Neural progenitor cell (in vitro differentiated cells): ENCODE measurements at regions not wholly inside any gene's neighbourhood (a gene's known extent, or its start where the extent isn't known, plus 50 kb on each side); places are given as distances from the start of the nearest gene placed in this dataset.

ENCODE experiments used
- DNase-seq: peaks from one replicate; pipeline ENCODE4 v3.0.0-alpha.2; 2016; ENCODE audit warnings: low spot score
- H2AFZ ChIP-seq: fragments of 200-600 bp; sonication (generic); replicated peaks from 2 replicates; pipeline ENCODE4 v1.6.1; 2016; ENCODE audit warnings: antibody characterized with exemption
- H3F3A ChIP-seq: fragments of 200-600 bp; sonication (generic); 2 replicates; pipeline ENCODE4 v1.6.1; 2016; ENCODE audit warnings: antibody characterized with exemption, low read depth
- H3K27ac ChIP-seq: fragments of 200-600 bp; sonication (generic); 2 replicates; pipeline ENCODE4 v1.5.1; 2016; ENCODE audit warnings: mild to moderate bottlenecking
- H3K27me3 ChIP-seq: fragments of 200-600 bp; sonication (generic); 2 replicates; pipeline ENCODE4 v1.6.1; 2016; ENCODE audit warnings: mild to moderate bottlenecking, moderate library complexity
- H3K36me3 ChIP-seq: fragments of 200-600 bp; sonication (generic); 2 replicates; pipeline ENCODE4 v1.5.1; 2016
- H3K4me1 ChIP-seq: fragments of 200-600 bp; sonication (generic); 2 replicates; pipeline ENCODE4 v1.6.1; 2016; ENCODE audit warnings: mixed run types
- H3K4me2 ChIP-seq: fragments of 200-600 bp; sonication (generic); 2 replicates; pipeline ENCODE4 v1.6.1; 2016
- H3K4me3 ChIP-seq: fragments of 200-600 bp; sonication (generic); 2 replicates; pipeline ENCODE4 v1.5.1; 2016
- H3K79me2 ChIP-seq: fragments of 200-600 bp; sonication (generic); 2 replicates; pipeline ENCODE4 v1.6.1; 2016; ENCODE audit warnings: low read depth
- H3K9ac ChIP-seq: fragments of 200-600 bp; sonication (generic); 2 replicates; pipeline ENCODE4 v1.6.1; 2016
- H3K9me3 ChIP-seq: fragments of 200-600 bp; sonication (generic); 2 replicates; pipeline ENCODE4 v1.5.1; 2016; ENCODE audit warnings: low read depth
- H4K20me1 ChIP-seq: fragments of 200-600 bp; sonication (generic); 2 replicates; pipeline ENCODE4 v1.6.1; 2016; ENCODE audit warnings: low read depth
- H3K27ac Mint-ChIP-seq: 3 replicates; pipeline ENCODE4 v1.8.0; 2021; ENCODE audit warnings: mixed read lengths
- H3K27me3 Mint-ChIP-seq: 2 replicates; pipeline ENCODE4 v1.8.0; 2022; ENCODE audit warnings: low read depth, mild to moderate bottlenecking, inconsistent platforms, moderate library complexity, mixed read lengths; ENCODE audit not compliant: insufficient read depth
- H3K36me3 Mint-ChIP-seq: 3 replicates; pipeline ENCODE4 v1.8.0; 2021; ENCODE audit warnings: mixed read lengths
- H3K4me1 Mint-ChIP-seq: 3 replicates; pipeline ENCODE4 v1.8.0; 2021; ENCODE audit warnings: mixed read lengths
- H3K4me3 Mint-ChIP-seq: 3 replicates; pipeline ENCODE4 v1.8.0; 2021; ENCODE audit warnings: mild to moderate bottlenecking, moderate library complexity, mixed read lengths
- H3K9me3 Mint-ChIP-seq: 3 replicates; pipeline ENCODE4 v1.8.0; 2020; ENCODE audit warnings: mixed read lengths
- EZH2 ChIP-seq: fragments of 200-600 bp; sonication (generic); IDR thresholded peaks from 2 replicates; pipeline ENCODE4 v1.6.1; 2017; ENCODE audit warnings: antibody characterized with exemption, mild to moderate bottlenecking, moderate library complexity
- EZH2phosphoT487 ChIP-seq: fragments of 200-600 bp; sonication (generic); IDR thresholded peaks from 2 replicates; pipeline ENCODE4 v1.6.1; 2017; ENCODE audit warnings: antibody characterized with exemption
- TF ChIP-seq, protein P1 (sequence below): fragments of 200-600 bp; sonication (generic); IDR thresholded peaks from 2 replicates; pipeline ENCODE4 v1.5.1; 2017; ENCODE audit warnings: antibody characterized with exemption, mild to moderate bottlenecking

DNA sequence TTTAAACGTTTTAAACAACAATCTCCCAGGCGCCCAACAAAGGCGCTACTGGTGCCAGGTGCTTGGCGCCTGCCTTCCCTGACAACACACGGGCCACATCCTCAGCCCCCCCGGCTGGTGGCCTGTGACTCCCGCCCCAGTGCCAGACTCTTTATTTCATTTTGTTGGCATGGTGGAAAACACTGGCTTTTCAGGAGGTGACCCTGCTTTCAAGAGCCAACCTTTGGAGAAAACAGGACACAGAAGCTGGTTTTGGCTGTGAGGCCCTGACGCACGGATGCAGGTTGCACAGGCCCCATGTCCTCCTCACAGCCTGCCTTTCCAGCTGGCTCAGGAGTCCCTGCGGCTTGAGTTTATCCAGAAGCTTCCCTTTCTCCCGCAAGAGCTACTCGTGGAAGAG, 100.0 kb downstream of the METRNL start:
- H3K36me3 Mint-ChIP-seq: no peaks in the 10 kb centered on the region
- no peak for TF ChIP-seq EZH2phosphoT487
- TF ChIP-seq, protein P1, sequence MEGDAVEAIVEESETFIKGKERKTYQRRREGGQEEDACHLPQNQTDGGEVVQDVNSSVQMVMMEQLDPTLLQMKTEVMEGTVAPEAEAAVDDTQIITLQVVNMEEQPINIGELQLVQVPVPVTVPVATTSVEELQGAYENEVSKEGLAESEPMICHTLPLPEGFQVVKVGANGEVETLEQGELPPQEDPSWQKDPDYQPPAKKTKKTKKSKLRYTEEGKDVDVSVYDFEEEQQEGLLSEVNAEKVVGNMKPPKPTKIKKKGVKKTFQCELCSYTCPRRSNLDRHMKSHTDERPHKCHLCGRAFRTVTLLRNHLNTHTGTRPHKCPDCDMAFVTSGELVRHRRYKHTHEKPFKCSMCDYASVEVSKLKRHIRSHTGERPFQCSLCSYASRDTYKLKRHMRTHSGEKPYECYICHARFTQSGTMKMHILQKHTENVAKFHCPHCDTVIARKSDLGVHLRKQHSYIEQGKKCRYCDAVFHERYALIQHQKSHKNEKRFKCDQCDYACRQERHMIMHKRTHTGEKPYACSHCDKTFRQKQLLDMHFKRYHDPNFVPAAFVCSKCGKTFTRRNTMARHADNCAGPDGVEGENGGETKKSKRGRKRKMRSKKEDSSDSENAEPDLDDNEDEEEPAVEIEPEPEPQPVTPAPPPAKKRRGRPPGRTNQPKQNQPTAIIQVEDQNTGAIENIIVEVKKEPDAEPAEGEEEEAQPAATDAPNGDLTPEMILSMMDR: no peak
- TF ChIP-seq EZH2: no peak
- no peak for DNase-seq

DNA sequence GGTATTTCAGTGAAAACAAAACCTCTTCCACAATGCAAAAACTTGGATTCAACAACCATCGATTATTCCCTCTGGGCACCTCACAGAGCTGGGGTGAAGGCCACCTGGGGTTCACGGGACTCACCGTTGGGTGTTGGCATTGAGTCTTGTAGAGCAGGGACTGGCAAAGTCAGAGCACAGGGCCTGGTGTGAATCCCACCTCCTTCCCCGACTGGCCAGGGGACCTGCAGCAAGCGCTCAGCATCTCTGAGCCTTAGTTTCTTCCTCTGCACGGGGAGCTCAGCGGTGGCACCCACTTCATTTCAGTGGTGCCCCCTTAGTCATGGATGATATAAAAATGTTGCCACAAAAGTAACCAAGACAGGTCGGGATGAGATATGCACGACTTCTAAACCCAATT, 100.4 kb downstream of the METRNL start:
- DNase-seq: no peak
- H3K27me3 Mint-ChIP-seq: peaks cover 10% of the 10 kb centered on the region
- no peak overlapping the region for H3K9ac ChIP-seq

More for the DNA sequence above, 100.0 kb downstream of the METRNL start:
- peaks cover 18% of the 10 kb centered on the region for H3K4me1 Mint-ChIP-seq
- H3K4me3 ChIP-seq: no peak overlapping the region
- H3K4me2 ChIP-seq: no peak overlapping the region
- no peaks in the 10 kb centered on the region for H3K36me3 ChIP-seq
- H3K27ac Mint-ChIP-seq: peak overlapping the region; percentile 74
- no peak overlapping the region for H3K4me3 Mint-ChIP-seq
- H3K79me2 ChIP-seq: no peaks in the 10 kb centered on the region
- H3K27me3 Mint-ChIP-seq: peaks cover 10% of the 10 kb centered on the region
- no peaks in the 10 kb centered on the region for H3K27me3 ChIP-seq
- H3F3A ChIP-seq: no peaks in the 10 kb centered on the region
- no peaks in the 10 kb centered on the region for H3K9me3 Mint-ChIP-seq
- no peak overlapping the region for H3K27ac ChIP-seq
- no peak overlapping the region for H2AFZ ChIP-seq
- no peaks in the 10 kb centered on the region for H3K9me3 ChIP-seq
- H3K4me1 ChIP-seq: peaks cover 3% of the 10 kb centered on the region
- H3K9ac ChIP-seq: no peak overlapping the region
- H4K20me1 ChIP-seq: no peaks in the 10 kb centered on the region

DNA sequence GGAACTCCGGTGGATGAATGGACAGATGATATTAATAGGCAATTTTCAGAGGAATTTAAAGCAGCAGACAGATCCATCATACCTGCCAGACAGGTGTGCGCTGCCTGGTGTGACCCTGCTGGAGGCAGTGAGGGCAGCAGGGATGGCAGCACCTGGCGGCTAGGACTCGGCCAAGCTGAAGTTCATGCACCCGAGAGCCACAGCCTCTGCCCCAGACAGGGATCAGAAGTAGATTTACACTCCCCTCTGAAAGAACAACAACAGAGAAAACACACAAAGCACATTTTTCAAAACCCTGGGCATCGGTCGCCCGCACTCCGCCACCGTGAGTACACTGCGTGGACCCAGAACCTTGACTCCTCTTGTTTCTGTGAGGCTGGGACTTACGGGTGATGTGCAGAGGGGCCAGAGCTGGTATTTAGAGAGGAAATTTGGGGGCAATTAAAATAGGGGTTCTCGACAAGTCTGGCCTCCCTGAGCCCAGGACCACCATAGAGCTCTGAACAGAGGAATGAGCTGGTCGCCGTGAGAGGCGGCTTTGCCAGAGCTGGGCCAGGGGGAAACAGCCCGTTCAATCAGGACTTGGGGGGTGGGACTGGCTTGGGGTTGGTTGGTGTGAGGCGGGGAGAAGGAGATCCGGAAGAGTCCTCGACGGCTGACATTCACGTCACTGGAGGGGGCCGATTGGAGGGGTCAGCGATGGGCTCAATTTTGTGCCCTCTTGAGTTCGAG, 101.0 kb downstream of the METRNL start:
- no peak for DNase-seq
- no peak overlapping the region for H2AFZ ChIP-seq
- peak overlapping the region; percentile 12 for H3K27ac Mint-ChIP-seq

More for the DNA sequence above, 100.4 kb downstream of the METRNL start:
- no peaks in the 10 kb centered on the region for H3K36me3 ChIP-seq
- no peak for TF ChIP-seq EZH2phosphoT487
- TF ChIP-seq, protein P1: no peak
- no peak for TF ChIP-seq EZH2
- H3F3A ChIP-seq: no peaks in the 10 kb centered on the region
- no peaks in the 10 kb centered on the region for H3K79me2 ChIP-seq
- H3K4me3 ChIP-seq: no peak overlapping the region
- H3K4me2 ChIP-seq: no peak overlapping the region
- Mint-ChIP-seq H3K36me3 (no peaks in the 10 kb centered on the region), H3K4me3 (no peak overlapping the region), H3K9me3 (no peaks in the 10 kb centered on the region), H3K27ac (no peak overlapping the region), H3K4me1 (peaks cover 17% of the 10 kb centered on the region)
- H3K27ac ChIP-seq: no peak overlapping the region
- H3K4me1 ChIP-seq: peaks cover under 1% of the 10 kb centered on the region
- H3K9me3 ChIP-seq: no peaks in the 10 kb centered on the region
- no peak overlapping the region for H2AFZ ChIP-seq
- H3K27me3 ChIP-seq: no peaks in the 10 kb centered on the region
- no peaks in the 10 kb centered on the region for H4K20me1 ChIP-seq

More for the DNA sequence above, 101.0 kb downstream of the METRNL start:
- H3K9ac ChIP-seq: no peak overlapping the region
- H3K4me3 Mint-ChIP-seq: peak overlapping the region; percentile 46
- H3K4me1 Mint-ChIP-seq: peaks cover 13% of the 10 kb centered on the region
- no peak overlapping the region for H3K27ac ChIP-seq
- no peak overlapping the region for H3K4me2 ChIP-seq
- no peaks in the 10 kb centered on the region for H3K36me3 Mint-ChIP-seq
- H3K27me3 Mint-ChIP-seq: peaks cover 8% of the 10 kb centered on the region
- no peaks in the 10 kb centered on the region for H3K27me3 ChIP-seq
- H3K36me3 ChIP-seq: no peaks in the 10 kb centered on the region
- H3K9me3 Mint-ChIP-seq: no peaks in the 10 kb centered on the region
- no peaks in the 10 kb centered on the region for H3F3A ChIP-seq
- TF ChIP-seq EZH2phosphoT487 (no peak), EZH2 (no peak)
- TF ChIP-seq, protein P1: no peak
- no peaks in the 10 kb centered on the region for H3K9me3 ChIP-seq
- no peak overlapping the region for H3K4me3 ChIP-seq
- H3K4me1 ChIP-seq: no peaks in the 10 kb centered on the region
- no peaks in the 10 kb centered on the region for H3K79me2 ChIP-seq
- no peaks in the 10 kb centered on the region for H4K20me1 ChIP-seq
